Peyer's patch (tissue), 4 donors: ENCODE measurements at regions not wholly inside any gene's neighbourhood (a gene's known extent, or its start where the extent isn't known, plus 50 kb on each side); places are given as distances from the start of the nearest gene placed in this dataset.

ENCODE experiments used
- CTCF ChIP-seq, 6 experiments: fragments of 450-650 bp in 4 of 6; fragments of 200-600 bp in 2 of 6; sonication (generic) in 1 of 6; IDR thresholded peaks; one replicate each; pipeline ENCODE4 v1.5.1; 2017 to 2019; ENCODE audit warnings: antibody characterized with exemption in 6 of 6, mild to moderate bottlenecking in 3 of 6, moderate library complexity in 1 of 6
- POLR2A ChIP-seq, 2 donors: fragments of 450-650 bp; IDR thresholded peaks; one replicate each; pipeline ENCODE4 v1.5.1; 2017; ENCODE audit warnings: antibody characterized with exemption in 2 of 2, mild to moderate bottlenecking in 2 of 2, moderate library complexity in 2 of 2

- TF ChIP-seq CTCF (IDR thresholded peaks at IDR 0.05) (no peak), POLR2A (IDR thresholded peaks at IDR 0.05) (no peak)
Observed at GRCh38 chr14:38731962-38732361, 371.1 kb downstream of the SEC23A start.
